ENCODE measurements at regions not wholly inside any gene's neighbourhood (a gene's known extent, or its start where the extent isn't known, plus 50 kb on each side); places are given as distances from the start of the nearest gene placed in this dataset.

DNA sequence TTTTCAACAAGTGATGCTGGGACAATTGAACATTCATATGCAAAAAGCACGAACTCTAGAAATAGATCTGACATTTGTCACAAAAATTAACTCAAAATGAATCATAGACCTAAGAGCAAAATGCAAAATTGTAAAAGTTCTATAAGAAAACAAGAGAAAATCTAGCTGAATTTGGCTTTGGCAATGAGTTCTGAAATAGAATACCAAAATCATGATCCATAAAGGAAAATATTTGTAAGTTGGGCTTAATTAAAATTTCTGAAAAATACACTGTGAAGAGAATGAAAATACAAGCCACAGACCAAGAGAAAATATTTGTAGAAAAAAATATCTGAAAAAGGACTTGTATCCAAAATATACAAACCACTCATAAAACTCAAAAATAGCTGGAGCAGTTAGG lies 698.8 kb upstream of the CELF2 start:
- DNase-seq, result no peak

DNA sequence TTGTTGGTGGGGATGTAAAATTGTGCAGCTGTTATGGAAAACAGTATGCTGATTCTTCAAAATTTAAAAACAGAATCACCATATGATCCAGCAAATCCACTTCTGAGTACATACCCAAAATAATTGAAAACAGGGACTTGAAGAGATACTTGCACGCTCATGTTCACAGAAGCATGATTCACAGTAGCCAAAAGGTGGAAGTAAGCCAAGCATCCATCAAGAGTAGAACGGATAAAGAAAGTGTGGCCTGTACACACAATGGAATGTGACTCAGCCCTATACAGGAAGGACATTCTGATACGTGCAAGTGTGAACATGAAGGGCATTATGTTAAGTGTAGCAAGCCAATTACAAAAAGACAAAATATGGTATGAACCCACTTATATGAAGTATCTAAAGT lies 696.7 kb upstream of the CELF2 start:
- no peak for DNase-seq

DNA sequence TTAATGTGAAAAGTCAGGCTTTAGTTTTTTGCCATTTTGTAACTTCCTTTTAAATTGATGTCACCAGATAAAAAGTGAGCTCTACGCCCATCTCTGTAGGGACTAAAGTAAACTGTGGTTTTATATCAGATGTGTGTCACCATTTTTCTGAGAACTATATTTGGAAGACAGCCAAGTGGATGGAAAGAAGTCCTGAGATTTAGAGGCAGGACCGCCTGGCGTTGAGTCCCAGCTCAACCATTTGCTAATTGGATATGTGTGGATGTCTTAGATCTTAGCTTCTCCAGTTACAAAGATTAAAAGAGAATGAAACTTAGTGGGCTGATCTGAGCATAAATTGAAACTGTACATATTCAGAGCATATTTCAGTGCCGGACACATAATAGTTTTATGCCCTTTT lies 691.6 kb upstream of the CELF2 start:
- DNase-seq, result no peak

GRCh38 chr10:10327934-10328333 lies 689.7 kb upstream of the CELF2 start:
- DNase-seq, result no peak

DNA sequence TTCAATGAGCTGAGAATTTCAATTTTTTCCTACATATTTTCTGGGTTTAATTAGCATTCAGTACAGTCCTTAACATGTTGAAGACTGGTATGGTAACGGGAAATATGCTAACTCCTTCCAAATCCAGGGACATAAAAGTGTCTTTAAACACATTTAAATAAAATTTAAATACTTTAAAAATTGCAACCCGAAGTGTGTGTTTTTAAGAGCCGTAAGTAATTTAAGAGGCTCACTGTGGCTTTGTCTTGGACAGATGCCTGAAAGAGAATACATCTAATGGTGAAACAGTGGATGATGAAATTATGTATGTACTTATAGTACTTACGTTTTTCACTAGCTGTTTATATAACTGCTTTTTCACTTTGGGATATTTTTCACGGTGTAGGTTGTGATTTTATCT lies 687.3 kb upstream of the CELF2 start:
- no peak for DNase-seq

DNA sequence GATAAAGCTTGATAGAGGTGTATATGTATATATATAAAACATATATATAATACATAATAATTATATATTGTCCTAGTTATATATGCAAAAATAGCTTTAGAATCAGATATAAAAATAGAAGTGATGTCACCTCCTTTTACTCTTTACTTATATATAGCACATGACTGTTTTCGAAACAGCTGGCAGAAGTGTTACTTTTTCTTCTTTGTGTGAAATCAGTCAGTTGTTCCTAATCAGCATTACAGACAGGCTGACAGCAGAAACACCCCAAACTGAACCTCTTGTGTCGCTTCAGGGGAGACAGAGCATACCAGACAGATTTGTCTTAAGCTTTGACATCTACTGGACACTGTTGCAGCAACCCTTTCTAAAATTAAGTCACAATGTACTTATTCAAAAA lies 684.9 kb upstream of the CELF2 start:
- DNase-seq, result no peak

- DNase-seq, result no peak
Measured at GRCh38 chr10:10333622-10334021, 684.0 kb upstream of the CELF2 start.

- DNase-seq, result no peak
Measured at GRCh38 chr10:10338339-10338738, 679.3 kb upstream of the CELF2 start.

- DNase-seq, result no peak
Measured at GRCh38 chr10:10346390-10347150, 671.1 kb upstream of the CELF2 start.

GRCh38 chr10:10350050-10350449 lies 667.6 kb upstream of the CELF2 start:
- no peak for DNase-seq

GRCh38 chr10:10351451-10351850 lies 666.2 kb upstream of the CELF2 start:
- DNase-seq, result no peak

- no peak for DNase-seq
Measured at GRCh38 chr10:10353326-10353868, 664.3 kb upstream of the CELF2 start.

DNA sequence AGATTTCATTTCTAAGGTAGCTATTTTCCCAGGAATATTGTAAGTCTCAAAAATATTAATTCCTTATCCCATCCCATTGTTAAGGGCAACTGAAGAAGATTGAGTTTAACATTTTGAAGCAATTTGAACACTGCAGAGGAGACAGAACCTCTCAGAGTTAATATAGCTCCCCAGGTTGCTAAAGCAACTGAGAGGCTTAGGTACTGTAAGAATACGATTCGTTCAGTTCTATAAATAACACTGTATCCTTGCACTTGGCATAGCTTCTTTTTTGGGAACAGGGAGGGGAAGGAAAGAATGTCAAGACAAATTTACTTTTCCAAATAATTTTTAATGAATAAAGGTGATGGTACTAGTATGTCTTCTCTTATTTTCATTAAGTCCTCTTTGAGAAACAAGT lies 658.4 kb upstream of the CELF2 start:
- DNase-seq, result no peak

GRCh38 chr10:10361301-10361885 lies 656.3 kb upstream of the CELF2 start:
- no peak for DNase-seq

GRCh38 chr10:10362800-10363199 lies 654.9 kb upstream of the CELF2 start:
- peak in 1 of 58 donors; percentile 29 for DNase-seq

DNA sequence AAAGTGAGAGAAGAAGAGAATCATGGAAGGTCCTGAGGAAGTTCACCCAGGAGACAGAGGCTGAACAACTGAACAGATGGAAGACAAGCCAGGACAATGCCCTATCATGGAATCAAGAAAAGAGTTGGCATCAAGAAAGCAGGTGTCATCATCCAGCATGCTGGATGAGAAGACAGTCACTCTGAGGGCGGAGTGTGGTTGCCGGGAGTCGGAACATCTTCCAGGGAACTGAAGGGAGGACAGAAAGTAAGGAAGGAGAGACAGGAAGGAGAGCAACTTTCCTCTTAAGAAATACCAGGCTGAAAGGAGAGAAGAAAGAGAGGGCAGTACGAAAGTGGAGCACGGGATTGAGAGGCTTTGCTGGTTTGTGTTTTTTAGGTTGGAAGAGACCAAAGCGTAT lies 654.5 kb upstream of the CELF2 start:
- DNase-seq, result peak in 5 of 58 donors; percentile 8 to 39 (median 14)

GRCh38 chr10:10364902-10365301 lies 652.8 kb upstream of the CELF2 start:
- DNase-seq, result peak in 1 of 58 donors; percentile 4

GRCh38 chr10:10365676-10366075 lies 652.0 kb upstream of the CELF2 start:
- no peak for DNase-seq

DNA sequence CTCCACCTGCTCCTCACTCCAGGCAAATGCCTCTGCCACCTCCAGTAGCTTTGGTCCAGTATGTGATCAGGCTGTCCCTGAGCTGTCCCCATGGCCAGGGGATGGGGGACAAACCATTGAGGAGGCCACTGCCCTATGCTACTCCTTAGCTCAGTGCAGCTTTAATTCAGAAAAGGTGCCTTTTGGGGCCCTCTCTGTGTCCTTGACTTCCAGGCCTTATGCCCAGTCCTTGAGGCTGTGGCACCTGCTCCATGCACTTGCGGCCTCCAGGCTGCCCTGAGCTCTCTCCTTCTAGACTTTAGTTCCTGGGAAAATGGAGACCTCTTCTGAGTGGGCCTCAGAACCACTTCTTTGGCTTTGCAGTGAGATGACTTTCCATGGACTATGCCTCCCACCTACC lies 650.8 kb upstream of the CELF2 start:
- DNase-seq, result no peak

DNA sequence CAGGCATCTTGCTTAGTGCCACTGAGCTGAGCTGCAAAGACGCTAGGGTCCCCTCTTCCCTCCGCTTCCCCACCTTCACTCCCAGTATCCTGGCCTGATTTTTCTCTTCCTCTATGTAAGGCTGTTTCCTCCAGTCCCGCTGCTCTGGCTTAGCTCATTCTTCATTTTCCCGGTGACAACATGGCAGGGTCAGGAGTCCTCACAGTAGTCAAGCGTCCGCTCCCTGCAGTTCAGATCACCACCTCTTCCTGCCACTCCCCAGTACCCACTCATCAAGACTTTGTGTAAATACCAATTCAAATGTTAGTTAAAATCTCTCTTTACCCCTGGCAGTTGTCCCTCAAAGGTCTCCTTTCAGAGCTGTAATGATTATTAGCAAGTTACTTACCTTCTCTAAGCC lies 650.4 kb upstream of the CELF2 start:
- DNase-seq, result no peak

DNA sequence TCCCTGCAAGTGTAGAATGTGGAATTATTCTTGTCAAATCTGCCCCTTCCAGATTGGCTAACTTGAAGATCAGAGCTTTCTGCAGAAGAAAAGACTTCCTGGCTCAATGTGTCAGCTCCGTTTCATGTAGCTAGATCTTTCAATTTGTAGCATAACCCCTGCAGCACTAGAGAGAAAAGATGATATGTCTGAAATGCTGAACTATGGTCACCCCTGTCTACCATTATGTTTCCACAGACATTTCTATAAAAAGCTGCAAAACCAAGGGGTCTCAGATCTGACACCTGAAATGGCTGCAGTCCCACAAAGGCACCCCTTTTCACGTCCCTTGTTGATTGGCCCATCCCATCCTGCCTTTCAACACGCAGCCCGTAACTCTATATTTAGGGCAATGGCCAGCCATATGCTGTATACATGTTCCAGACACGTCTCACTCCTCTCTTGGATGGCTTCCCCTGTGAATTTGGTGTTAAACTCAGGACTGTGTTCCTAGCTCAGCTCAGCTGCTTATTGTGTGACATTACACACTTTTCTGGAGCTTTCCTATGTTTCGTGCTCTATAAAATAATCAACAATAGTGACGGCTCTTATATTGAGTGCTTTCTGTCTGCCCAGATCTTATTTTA lies 648.6 kb upstream of the CELF2 start:
- DNase-seq, result peak in 7 of 58 donors; percentile 17 to 47 (median 25)

DNA sequence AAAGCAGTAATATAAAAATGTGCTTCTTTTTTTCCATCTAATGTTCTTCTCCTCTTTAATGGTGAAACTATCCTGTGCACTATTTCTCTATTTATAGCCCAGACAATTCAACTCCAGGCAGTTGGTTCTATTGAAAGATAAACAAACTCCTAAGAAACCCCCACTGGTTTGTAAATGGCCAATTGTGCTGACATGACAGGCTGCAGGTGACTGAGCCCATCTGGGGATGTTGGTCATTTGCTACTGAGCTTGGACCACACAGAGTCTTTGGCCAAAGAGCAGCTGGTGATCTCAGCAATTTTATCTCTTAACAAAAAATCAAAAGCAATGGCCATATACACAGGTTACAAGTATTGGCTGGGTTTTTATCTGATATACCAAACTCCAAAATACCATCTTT lies 631.8 kb upstream of the CELF2 start:
- DNase-seq, result no peak

DNA sequence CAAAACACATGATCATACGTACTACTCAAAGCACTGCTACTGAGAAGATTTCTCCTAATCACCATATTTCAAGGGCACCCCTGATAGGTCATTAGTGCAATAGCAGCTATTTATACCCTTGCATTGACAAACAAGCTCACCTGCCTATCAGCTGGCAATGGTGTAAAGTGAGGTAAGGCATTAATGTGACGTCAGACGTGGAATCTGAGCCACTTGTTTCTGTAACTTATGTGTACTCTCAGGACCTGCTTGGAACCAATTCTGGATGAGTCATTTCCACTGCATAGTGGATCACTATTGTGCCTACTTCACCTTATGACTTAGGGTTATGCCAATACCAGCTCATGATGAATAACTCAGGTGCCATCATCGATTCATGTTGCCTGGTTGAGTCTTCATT lies 628.5 kb upstream of the CELF2 start:
- no peak for DNase-seq
